NCI-H82 treated with DMSO at 0.1 percent for 48 hours (cell line): ENCODE measurements at regions not wholly inside any gene's neighbourhood (a gene's known extent, or its start where the extent isn't known, plus 50 kb on each side); places are given as distances from the start of the nearest gene placed in this dataset.

Experiments
- DNase-seq: peaks from one replicate; lab custom pipeline; 2025; ENCODE audit not compliant: unreplicated experiment; lab: John Stamatoyannopoulos, UW

DNA sequence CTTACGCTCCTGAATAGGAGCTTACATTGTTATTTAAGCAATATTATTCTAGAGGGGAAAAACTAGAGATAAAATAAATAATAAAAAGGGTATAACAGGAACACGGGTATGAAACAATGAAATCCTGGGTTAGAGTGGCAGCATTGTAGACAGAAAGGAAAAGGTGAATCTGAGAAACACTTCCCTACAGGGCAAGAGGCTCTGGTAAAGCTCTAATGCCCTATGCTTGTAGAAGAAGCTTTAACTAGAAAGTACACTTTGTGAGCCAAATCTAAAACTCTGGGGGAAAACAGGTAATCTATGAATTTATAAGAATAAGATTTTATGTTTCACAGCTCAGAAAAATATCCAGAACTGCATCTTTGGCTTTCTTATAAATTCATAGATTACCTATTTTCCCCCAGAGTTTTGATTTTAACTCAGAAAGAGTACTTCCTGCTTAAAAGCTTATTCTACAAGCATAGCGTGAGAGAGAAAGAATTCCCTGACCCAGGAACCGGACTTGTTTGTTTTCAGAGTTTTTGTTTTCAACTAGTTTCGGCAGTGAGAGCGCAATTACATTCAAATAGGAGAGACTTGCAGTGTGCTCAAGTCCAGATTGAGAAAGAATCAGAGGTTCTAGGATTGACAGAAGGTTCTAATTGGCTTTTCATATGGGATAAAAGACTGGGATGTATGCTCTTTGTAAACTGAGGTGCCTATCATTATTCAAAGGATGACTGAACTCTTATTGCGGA lies 651.0 kb upstream of the RORB start:
- DNase-seq: no peak

DNA sequence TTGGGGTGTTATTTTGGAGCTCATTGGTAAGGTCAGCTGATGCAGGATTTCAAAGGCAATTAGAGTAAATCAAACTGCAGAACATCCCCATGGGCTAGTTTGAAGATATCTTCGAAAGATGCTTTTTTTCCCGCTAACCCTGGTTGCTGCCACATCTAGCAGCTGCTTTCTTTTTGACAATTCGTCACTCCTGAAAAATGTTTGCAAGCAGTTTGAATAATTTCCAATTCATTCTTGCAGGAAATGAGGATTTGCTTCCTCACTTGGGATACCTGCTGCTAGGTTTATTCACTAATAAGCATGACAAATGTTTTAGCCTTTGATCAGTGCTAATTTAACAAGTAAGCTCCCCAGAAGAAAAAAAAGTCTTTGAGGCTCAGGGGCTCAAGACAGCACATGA lies 649.6 kb upstream of the RORB start:
- DNase-seq: no peak

DNA sequence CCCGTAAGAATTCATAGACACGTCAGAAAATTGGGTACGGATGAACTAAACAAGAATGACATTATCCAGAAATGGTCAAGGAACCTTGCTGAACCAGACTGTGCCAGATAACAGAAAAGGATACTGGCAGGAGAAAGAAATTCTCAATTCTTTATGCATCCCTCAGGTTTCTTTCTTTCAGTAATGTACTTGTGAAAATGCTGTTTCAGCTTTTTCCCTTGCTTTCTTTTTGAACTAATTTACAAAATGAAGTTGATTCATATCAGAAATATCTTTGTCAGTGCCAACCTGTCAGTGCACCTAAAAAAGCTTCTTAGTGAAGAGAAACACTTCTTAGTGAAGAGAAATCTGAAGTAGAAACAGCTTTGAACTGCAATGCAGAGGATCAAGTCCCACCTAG lies 643.6 kb upstream of the RORB start:
- no peak for DNase-seq

DNA sequence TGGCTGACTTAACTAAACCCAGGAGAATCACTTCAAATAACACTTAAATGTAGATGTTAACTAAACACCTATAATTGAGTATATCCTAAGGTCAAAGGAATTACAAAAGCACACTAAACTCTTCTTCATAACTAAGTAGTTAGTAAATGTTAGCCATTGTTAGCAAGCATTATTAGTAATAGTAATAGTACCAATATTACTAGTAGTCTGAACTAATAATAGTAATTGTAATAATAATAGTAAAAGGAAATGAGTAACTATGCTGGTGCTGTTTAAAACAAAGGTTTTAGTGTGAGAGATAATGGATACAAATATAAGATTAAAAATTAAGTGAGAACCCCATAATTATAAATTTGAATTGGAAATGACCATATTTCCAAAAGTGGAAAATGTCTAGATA lies 641.9 kb upstream of the RORB start:
- DNase-seq: no peak

DNA sequence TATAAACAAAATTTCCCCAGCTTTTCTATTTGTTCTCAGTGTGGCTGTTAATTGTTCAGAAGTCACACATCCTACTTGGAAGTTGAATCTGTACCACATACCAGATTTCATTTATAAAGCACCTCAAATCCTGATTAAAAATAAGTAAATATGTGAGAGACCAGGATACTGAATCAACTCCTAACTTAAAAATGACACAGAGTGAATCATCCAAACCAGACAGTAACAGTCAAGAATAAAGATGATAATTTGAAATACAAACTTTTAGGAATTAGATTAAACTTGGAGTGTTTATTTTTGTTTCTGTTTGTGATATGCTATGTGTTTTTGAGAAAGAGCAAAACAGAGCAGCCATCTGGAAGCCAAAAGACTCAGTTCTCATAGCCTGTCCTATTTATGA lies 633.2 kb upstream of the RORB start:
- no peak for DNase-seq

DNA sequence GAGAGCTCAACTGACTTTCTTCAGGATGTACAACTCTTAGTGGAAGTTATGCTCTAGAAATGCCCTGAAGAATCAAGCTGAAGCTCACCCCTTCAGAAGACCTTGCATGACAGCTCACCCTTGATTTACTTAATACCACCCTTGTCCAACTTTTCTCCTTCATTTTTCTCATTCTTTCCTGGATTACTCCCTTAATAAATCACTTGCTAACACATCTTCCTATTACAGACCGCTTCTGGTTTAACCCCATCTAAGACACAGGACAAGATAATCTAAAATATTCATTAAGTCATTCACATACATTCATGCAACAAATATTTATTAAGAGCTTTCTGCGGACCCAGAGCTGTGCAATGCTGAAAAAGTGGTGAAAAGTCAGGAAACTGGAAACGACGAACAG lies 630.7 kb upstream of the RORB start:
- DNase-seq: no peak

DNA sequence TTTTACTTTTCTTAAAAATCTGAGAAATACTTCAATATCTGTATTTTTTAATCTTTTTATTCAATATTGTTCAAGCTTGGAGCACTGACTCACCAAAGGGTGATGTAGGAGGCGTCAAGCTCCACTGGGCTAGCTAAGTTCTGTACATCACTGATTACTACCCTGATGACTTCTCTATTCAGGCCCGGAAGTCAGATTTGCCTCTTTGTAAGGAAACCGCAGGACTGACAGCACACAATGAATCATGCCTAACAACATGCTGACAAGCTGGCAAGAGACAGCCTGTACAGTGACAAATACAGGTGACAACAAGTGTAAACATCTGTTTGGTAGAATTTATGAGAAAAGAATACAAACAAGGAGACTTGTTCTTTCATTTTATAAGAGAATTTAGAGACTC lies 627.9 kb upstream of the RORB start:
- DNase-seq: no peak

DNA sequence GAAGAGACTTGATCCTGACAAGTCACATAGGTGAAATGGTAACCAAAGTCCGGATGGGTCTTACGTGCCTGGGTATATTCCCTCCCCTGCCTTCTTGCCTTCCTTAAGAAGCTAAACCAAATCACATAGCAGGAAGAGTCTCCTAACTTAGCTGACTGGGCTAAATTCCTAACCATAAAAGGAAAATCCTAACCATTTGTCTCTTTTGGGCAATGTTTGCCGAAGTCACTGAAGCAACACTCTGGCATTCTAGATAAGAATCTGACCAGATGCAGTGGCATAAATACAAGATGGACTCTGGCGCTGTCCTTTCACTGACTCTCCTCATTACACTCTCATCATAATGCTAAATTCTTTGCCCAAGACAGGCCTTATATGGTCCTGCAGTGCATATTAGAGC lies 625.5 kb upstream of the RORB start:
- no peak for DNase-seq

DNA sequence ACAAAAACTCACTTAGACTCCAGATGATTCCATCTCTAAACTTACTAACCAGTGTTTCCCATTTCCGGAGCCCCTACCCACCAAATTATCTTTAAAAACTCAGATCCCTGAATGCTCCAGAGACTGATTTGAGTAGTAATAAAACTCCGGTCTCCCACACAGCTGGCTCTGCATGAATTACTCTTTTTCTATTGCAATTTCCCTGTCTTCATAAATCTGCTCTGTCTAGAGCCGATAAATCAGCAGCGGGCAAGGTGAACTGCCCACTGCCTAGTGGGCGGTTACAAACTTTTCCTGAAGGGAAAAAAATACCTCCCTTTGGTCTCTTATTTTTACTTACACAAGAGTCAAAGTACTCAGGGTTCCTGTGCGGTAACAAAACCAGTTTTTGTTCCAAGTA lies 624.4 kb upstream of the RORB start:
- DNase-seq: no peak

DNA sequence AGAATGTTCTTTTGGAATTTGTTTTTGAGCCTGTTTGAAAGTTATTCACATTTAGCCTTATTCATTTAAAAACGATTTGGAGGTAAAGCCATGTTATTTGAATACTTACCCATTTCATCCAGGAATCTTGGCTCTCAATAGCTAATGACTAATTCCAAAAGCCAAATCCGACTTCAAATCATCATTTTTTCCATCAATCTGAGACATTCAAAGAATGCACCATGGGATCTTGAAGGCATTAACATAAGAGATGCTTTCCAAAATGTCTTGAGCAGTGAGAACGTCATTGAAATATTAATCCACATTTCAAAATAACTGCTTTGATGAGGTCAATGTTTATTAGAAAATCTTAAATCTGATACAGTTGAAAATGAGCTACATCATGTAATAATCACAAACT lies 617.0 kb upstream of the RORB start:
- no peak for DNase-seq

DNA sequence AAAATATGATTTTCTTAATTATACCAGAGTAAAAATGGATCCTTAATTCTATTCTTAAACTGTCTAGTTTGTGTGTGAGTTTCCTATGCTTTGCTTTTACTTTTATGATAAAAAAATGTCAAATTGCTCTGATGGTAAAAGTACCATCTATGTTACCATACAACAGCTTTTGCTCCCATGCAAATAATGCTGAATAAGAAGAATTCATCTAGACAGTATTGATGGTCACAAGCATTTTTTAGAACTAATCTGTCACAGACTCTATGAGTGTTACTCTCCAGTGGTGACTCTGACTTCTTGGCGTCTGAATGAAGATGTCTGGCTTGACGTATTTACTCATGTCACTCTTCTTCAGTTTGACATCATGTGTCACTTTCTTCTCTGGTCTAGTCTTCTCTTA lies 608.1 kb upstream of the RORB start:
- DNase-seq: no peak

DNA sequence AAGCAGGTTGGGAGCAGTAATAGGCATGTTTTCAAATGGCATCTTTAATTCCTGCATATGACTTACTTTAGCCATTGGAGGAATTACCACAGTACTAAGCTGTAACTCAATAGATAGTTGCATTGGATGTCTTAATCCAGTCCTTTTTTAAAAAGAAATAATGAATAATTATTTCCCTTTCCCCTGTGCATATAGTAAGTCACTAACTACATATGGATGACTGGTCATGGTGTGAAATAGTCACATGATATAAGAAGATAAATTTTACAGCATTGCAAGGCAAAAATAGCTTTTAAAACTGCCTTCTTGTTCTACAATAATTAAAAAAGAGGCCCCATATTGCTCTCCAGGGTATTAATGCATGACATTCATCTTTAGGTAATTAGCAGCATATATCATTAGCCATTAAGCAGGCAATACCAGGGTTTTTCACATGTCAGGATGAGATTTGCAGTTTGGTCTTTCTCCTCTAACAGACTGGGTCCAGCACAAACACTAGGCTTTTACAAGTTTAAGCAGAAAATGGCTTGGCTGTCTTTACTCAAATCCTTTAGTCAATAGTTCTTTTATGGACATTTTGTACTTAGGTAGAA lies 606.4 kb upstream of the RORB start:
- DNase-seq: no peak

DNA sequence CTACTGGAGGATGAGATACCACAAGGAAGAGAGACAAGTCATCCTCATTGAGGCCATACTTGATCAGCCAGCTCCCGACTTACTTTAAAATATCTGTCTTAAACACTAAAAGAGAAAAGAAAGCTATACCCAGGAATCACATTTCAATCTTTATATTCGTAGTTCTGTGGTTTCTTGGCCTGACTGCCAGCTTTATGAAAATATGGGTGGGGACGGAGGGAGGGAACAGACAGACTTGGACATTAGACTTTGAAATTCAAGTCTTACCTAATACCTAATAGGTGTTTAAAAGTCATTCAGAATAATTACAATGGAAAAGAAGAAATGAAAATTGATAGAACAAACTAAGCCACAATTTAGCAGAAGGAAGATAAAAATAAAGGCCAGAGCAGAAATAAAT lies 604.8 kb upstream of the RORB start:
- DNase-seq: no peak

DNA sequence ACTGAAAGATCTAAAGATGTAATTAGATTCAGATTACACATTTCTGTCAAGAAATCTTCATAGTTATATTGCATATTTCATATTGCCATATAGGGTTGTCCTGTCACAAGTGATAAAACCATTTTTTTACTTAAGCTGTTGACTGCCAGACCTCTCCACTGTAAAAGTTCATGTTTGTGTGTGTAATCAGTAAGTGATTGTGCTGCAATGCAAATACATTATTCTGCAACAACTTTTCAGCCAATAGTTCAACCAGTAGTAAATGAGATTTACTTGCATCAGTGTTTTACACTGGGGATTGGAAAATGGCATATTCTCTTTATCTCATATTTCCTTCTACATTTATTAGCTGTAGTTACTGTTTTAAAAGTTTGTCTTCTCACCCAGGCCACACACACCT lies 603.9 kb upstream of the RORB start:
- no peak for DNase-seq

DNA sequence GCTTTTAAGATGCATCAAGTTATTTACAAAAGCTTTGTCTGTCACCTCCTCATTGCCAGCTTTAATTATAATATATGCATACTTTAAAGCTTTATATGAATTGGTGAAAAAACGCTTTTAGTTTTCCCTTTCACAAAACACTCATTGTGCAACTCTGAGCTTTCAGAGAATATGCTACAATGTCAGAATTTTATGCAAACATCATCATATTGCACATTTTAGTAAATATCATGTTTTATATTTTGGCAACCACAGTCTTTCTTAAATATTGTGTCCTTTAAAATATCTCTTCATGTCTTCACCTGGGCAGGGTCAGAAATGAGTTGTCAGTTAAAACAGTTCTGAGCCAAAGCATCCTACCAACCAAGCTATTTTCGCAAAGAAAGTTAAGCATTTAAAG lies 601.1 kb upstream of the RORB start:
- no peak for DNase-seq

DNA sequence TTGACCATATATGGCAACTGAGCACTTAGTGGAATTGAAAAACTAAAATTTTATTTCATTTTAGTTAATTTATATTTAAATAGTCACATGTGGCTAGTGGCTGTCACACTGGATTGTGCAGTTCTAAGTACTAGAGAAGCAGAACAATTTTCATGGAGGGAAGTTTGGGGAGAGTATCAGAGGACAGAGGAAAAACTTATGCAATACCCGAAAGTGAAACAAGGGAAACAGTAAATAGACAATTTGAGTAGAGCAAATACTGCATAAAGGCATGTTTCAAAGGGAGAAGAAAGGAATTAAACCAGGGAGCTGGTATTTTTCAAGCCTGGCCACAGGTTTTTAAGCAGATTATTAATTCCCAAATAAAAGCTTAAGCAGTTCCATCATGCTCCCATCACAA lies 590.5 kb upstream of the RORB start:
- no peak for DNase-seq

DNA sequence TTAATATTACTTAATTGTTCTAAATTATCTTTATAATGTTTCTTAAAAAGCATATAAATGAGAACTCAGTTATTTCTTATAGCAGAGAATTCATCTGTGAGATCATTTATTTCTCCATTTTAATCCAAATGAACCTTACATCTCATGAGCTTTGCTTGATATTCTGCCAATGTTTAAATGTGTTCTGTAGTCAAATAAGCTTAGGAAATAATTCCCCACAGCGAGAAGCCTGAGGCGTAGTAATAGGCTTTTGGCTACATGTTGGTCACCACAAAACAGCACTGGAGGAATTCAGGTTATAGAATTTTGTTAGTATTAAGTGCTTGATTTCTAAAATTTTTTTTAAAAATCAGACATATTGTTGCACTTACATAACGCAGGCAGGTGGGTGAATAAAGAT lies 585.3 kb upstream of the RORB start:
- DNase-seq: no peak

DNA sequence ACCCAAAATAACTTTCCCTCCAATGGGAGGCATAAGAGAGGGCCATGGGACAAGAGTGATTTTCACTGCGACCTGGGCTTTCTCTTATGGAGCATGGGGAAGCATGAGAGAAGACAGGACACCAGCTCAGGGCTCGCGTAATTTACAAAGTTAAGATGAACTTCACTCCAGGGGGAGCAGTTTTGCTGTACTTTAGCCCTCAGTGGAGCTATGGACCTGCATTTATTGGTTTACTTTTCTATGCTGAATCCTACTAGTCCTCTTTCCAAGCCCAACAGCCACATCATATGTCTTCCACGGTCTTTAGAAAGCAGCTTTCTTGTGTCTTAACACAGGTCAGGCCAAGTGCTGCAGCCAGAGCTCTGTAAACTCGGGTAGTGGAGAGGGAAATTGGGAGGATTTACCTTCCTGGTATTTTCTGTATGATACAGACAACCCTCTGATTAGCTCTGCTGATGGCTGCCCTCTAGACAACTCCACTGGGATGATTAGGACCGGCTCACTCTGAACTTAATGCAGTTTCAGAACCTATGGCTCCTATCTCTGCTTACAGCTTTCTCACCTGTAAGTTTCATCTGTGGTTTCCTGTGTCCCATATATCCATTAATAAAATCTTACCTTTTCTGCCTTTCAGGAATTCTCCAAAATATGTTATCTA lies 581.0 kb upstream of the RORB start:
- no peak for DNase-seq

DNA sequence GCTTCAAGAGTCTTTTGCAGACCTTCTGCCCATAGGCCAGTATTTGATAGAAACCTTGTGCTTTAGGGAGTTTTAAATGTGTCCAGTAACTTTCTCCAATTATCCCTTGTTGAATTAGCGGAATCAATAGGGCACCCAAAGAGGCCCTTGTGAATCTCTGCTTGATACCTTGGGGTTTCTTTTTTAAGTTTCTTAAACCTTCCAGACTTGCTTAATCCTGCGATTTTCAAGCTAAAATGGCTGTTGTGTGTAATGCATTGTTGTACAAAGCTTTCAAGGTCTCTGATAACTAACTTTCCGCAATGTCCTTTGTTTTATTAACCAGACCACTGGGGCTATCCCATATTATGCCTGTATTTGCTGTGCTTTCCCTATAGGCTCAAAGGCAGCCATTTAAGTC lies 577.4 kb upstream of the RORB start:
- no peak for DNase-seq

DNA sequence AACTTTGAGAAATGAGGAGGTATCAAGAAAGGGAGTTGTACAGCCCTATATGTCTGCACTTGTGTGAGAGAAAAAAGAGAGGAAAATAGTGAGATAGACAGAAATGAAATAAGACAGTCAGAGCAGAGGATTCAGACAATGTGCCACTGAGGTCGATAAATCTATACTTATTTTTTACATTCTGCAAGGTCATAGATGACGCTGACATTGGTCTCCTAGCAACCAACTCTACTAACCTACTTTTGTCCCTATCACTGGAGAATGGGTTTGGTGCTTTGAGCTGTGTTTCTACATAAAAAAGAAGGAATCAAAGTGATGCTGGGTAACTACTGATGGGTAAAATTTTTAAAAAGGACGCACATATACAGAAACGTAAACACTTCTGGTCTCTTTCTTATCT lies 573.3 kb upstream of the RORB start:
- DNase-seq: no peak

DNA sequence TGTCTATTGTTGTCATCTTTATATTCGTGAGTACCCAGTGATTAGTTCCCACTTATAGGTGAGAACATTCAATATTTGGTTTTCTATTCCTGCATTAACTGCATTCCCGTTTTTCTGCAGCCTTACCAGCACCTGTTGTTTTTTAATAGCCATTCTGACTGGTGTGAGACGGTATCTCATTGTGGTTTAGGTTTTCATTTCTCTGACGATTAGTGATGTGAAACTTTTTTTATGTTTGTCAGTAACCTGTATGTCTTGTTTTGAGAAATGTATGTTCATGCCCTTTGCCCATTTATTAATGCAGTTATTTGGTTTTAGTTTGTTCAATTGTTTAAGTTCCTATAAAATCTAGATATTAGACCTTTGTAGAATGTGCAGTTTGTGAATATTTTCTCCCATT lies 546.0 kb upstream of the RORB start:
- DNase-seq: no peak

DNA sequence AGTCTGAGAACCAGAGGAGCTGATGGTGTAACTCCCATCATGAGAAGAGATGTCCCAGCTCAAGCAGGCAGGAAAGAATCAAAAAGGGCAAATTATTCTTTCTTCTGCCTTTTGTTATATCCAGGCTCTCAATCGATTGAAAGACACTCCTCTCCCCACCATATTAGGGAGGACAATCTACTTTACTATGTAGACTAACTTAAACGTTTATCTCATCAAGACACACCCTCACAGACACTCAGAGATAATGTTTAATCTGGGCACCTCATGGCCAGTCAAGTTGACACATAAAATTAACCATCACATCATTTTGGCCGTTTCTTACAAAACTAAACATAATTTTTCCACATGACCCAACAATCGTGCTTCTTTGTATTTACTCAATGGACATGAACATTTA lies 534.3 kb upstream of the RORB start:
- DNase-seq: no peak

DNA sequence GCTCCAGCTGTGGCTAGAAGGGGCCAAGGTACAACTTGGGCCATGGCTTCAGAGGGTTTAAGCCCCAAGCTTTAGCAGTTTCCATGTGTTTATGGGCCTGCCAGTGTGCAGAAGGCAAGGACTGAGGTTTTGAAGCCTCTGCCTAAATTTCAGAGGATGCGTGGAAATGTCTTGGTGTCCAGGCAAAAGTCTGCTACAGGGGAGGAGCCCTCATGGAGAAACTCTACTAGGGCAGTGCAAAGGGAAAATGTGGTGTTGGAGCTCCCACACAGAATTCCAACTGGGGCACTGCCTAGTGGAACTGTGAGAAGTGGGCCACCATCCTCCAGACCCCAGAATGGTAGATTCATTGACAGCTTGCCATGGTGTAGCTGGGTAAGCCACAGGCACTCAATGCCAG lies 527.2 kb upstream of the RORB start:
- DNase-seq: no peak
